ENCODE measurements at regions not wholly inside any gene's neighbourhood (a gene's known extent, or its start where the extent isn't known, plus 50 kb on each side); places are given as distances from the start of the nearest gene placed in this dataset.

GRCh38 chr18:60872434-60872833 lies 460.8 kb upstream of the CDH20 start:
- TF ChIP-seq, protein P1, sequence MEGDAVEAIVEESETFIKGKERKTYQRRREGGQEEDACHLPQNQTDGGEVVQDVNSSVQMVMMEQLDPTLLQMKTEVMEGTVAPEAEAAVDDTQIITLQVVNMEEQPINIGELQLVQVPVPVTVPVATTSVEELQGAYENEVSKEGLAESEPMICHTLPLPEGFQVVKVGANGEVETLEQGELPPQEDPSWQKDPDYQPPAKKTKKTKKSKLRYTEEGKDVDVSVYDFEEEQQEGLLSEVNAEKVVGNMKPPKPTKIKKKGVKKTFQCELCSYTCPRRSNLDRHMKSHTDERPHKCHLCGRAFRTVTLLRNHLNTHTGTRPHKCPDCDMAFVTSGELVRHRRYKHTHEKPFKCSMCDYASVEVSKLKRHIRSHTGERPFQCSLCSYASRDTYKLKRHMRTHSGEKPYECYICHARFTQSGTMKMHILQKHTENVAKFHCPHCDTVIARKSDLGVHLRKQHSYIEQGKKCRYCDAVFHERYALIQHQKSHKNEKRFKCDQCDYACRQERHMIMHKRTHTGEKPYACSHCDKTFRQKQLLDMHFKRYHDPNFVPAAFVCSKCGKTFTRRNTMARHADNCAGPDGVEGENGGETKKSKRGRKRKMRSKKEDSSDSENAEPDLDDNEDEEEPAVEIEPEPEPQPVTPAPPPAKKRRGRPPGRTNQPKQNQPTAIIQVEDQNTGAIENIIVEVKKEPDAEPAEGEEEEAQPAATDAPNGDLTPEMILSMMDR (IDR thresholded peaks at IDR 0.05; ENCODE audit: control insufficient read depth, insufficient read depth, low read depth, low read length, missing control alignments): no peak
- H3K4me3 ChIP-seq (ENCODE audit: control insufficient read depth, low read depth, low read length): no peak overlapping the region
- DNase-seq (ENCODE audit: low read depth): no peak

DNA sequence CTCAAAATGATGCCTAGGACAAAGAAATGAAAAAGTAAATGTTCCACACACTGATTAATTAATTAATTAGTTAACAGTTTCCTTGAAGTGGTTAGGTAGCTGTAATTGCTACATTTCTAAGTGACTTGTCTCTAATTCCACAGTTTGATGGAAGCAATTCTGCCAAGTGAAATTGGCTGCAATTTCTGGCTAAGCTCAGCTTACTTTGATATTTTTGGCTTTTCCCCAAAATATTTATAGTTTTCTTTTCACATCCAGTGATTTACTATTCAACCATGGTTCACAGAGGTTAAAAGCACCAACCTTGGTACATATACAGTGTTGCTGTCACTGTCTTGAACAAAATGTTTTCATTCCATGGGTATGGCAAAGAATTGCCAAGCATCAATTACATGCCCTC lies 459.5 kb upstream of the CDH20 start:
- TF ChIP-seq, protein P1 (IDR thresholded peaks at IDR 0.05; ENCODE audit: control insufficient read depth, insufficient read depth, low read depth, low read length, missing control alignments): no peak
- no peak overlapping the region for H3K4me3 ChIP-seq (ENCODE audit: control insufficient read depth, low read depth, low read length)
- no peak for DNase-seq (ENCODE audit: low read depth)

GRCh38 chr18:60875957-60876507 lies 457.2 kb upstream of the CDH20 start:
- H3K4me3 ChIP-seq (ENCODE audit: control insufficient read depth, low read depth, low read length): no peak overlapping the region
- DNase-seq (ENCODE audit: low read depth): no peak
- TF ChIP-seq, protein P1 (IDR thresholded peaks at IDR 0.05; ENCODE audit: control insufficient read depth, insufficient read depth, low read depth, low read length, missing control alignments): no peak

DNA sequence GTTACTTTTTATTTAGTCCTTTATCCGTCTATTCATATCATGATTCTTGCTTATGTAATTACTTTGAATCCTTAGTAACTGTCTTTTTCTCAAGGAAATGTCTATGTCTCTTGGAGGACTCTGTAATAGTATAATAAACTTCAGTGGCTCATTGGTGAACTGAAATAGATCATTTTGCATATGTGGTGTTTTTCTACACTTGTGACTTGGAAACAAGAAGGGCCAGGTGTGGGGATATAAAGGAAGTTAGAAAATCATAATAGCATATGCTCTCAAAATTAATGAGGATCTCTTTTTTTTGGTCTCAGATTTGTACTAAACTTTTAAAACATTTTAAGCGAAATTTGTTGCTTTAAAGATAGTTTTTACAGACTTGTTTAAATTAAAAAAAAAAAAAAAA lies 453.0 kb upstream of the CDH20 start:
- DNase-seq (ENCODE audit: low read depth): no peak
- TF ChIP-seq, protein P1 (IDR thresholded peaks at IDR 0.05; ENCODE audit: control insufficient read depth, insufficient read depth, low read depth, low read length, missing control alignments): no peak
- no peak overlapping the region for H3K4me3 ChIP-seq (ENCODE audit: control insufficient read depth, low read depth, low read length)

- no peak for DNase-seq (ENCODE audit: low read depth)
- H3K4me3 ChIP-seq (ENCODE audit: control insufficient read depth, low read depth, low read length): no peak overlapping the region
- TF ChIP-seq, protein P1 (IDR thresholded peaks at IDR 0.05; ENCODE audit: control insufficient read depth, insufficient read depth, low read depth, low read length, missing control alignments): no peak
Observed at GRCh38 chr18:60883587-60883986, 449.6 kb upstream of the CDH20 start.

GRCh38 chr18:60888071-60888624 lies 445.1 kb upstream of the CDH20 start:
- no peak for DNase-seq (ENCODE audit: low read depth)
- TF ChIP-seq, protein P1 (IDR thresholded peaks at IDR 0.05; ENCODE audit: control insufficient read depth, insufficient read depth, low read depth, low read length, missing control alignments): no peak
- no peak overlapping the region for H3K4me3 ChIP-seq (ENCODE audit: control insufficient read depth, low read depth, low read length)

Data from AG09309 (cell line).